Testis (tissue), 2 donors: ENCODE measurements at regions not wholly inside any gene's neighbourhood (a gene's known extent, or its start where the extent isn't known, plus 50 kb on each side); places are given as distances from the start of the nearest gene placed in this dataset.

ENCODE experiments used
- CTCF ChIP-seq, 3 experiments: fragments of 450-650 bp in 2 of 3; fragments of 200-600 bp in 1 of 3; sonication (generic) in 1 of 3; IDR thresholded peaks; one replicate each; pipeline ENCODE4 v1.5.1; 2016 to 2019; ENCODE audit warnings: antibody characterized with exemption in 3 of 3, mild to moderate bottlenecking in 2 of 3, moderate library complexity in 1 of 3
- POLR2A ChIP-seq: fragments of 450-650 bp; IDR thresholded peaks from one replicate; pipeline ENCODE4 v1.6.1; 2017; ENCODE audit warnings: antibody characterized with exemption, mild to moderate bottlenecking, moderate library complexity

- TF ChIP-seq CTCF (IDR thresholded peaks at IDR 0.05) (no peak), POLR2A (no peak)
Measured at GRCh38 chr6:99030915-99031314, 83.2 kb upstream of the FBXL4 start.
